ENCODE measurements at regions not wholly inside any gene's neighbourhood (a gene's known extent, or its start where the extent isn't known, plus 50 kb on each side); places are given as distances from the start of the nearest gene placed in this dataset.

GRCh38 chr10:56091872-56092271, 269.2 kb downstream of the ZWINT start:
- TF ChIP-seq, protein P1, sequence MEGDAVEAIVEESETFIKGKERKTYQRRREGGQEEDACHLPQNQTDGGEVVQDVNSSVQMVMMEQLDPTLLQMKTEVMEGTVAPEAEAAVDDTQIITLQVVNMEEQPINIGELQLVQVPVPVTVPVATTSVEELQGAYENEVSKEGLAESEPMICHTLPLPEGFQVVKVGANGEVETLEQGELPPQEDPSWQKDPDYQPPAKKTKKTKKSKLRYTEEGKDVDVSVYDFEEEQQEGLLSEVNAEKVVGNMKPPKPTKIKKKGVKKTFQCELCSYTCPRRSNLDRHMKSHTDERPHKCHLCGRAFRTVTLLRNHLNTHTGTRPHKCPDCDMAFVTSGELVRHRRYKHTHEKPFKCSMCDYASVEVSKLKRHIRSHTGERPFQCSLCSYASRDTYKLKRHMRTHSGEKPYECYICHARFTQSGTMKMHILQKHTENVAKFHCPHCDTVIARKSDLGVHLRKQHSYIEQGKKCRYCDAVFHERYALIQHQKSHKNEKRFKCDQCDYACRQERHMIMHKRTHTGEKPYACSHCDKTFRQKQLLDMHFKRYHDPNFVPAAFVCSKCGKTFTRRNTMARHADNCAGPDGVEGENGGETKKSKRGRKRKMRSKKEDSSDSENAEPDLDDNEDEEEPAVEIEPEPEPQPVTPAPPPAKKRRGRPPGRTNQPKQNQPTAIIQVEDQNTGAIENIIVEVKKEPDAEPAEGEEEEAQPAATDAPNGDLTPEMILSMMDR (IDR thresholded peaks at IDR 0.05; ENCODE audit: insufficient read depth, low read depth, low read length, missing control alignments): no peak
- no peak for DNase-seq (ENCODE audit: low read depth)

DNA sequence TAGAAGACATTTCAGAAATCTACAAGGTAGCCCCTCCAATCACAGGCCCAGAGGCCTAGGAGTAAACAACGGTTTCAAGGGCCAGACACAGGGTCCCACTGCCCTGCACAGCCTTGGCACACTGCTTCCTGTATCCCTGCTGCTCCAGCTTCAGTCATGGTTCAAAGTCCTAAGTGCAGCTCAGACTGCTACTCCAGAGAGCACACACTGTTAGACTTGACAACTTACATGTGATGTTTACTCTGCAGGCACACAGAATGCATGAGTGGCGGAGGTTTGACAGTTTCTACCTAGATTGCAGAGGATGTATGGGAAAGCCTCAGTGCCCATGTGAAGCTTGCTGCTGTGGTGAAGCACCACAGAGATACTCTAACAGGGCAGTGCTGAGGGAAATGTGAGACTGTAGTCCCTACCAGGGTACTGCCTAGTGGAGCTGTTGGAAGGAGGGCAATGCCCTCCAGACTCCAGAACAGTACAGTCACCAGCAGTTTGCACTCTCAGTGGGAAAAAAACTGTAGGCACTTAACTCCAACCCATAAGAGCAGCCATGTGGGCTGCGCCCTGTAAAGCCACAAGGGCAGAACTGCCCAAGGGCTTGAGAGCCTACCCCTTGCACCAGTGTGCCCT, 270.0 kb downstream of the ZWINT start:
- DNase-seq (ENCODE audit: low read depth): no peak
- TF ChIP-seq, protein P1 (IDR thresholded peaks at IDR 0.05; ENCODE audit: insufficient read depth, low read depth, low read length, missing control alignments): no peak
- no peak overlapping the region for H3K4me3 ChIP-seq (ENCODE audit: low read length)

More at GRCh38 chr10:56091872-56092271, 269.2 kb downstream of the ZWINT start:
- H3K4me3 ChIP-seq (ENCODE audit: low read length): no peak overlapping the region

DNA sequence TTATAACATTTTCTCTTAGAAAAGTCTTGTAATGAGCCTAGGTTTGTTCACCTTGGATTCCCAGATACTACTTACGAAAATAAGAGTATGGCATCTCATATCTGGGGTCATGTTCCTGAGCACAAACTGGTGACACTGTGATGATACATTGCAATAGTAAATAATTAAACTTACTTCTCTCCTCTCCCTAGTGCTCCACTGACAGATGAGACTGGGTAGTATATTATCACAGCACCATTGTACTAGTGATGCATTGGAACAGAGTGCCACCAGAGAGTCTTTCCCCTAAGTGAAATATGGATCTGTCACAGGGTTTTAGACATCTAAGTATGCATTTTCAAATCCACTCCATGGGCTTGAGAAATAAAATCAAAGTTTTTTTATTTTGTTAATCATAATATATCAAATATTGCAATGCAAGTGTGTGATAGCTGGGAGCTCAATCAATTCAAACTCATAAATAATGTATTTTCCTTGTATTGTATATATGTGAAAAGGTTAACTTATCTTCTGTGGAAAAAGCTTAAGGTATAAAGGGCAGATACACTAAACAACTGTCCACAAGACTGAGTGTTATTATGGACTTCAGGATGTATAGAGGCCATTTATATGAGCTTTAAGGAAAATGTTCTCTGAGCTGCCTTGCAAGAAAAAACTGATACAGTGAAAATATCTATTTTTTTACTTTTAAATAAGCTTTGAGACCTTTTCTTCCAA, 275.5 kb downstream of the ZWINT start:
- TF ChIP-seq, protein P1 (IDR thresholded peaks at IDR 0.05; ENCODE audit: insufficient read depth, low read depth, low read length, missing control alignments): no peak
- no peak for DNase-seq (ENCODE audit: low read depth)
- no peak overlapping the region for H3K4me3 ChIP-seq (ENCODE audit: low read length)

GRCh38 chr10:56082169-56082568, 278.9 kb downstream of the ZWINT start:
- no peak for DNase-seq (ENCODE audit: low read depth)
- no peak overlapping the region for H3K4me3 ChIP-seq (ENCODE audit: low read length)
- TF ChIP-seq, protein P1 (IDR thresholded peaks at IDR 0.05; ENCODE audit: insufficient read depth, low read depth, low read length, missing control alignments): no peak

DNA sequence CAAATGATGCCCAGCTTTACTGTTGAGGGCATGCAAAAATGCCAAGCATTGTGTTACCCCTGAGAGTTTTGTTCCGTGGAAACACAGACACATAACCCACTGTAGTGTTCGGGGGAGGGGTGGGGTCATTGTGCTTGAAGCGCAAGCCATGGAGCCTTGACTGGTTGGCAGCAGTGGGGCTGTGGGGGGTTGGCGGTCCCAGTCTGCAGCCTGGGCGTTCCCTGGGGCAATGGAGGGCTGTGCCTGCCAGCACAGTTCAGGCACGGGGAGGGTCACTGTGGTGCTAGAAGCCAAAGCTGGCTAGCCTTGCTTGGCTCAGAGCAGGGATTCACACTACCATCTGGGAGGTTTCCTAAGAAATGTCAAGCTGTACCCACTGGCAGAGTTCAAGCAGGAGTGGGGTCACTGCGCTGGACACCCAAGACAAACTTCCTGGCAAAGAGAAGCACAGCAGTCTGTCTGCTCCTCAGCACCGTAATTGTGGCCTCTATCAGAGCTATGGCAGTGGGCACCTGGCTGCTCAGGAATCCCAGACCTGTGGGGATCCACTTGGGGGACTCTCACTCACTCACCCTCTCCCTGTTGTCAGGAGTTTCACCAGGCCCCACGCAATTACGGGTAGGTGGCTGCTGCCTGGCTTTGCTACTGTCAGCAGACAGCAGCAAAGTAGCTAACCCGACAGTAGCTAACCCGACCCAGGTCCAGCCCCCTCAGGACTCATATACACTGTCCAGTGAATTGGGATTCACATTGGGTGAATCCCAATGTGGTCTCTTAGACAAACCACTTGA, 292.4 kb downstream of the ZWINT start:
- TF ChIP-seq, protein P1 (IDR thresholded peaks at IDR 0.05; ENCODE audit: insufficient read depth, low read depth, low read length, missing control alignments): no peak
- DNase-seq (ENCODE audit: low read depth): no peak
- H3K4me3 ChIP-seq (ENCODE audit: low read length): no peak overlapping the region

GRCh38 chr10:56068040-56068439, 293.0 kb downstream of the ZWINT start:
- no peak for DNase-seq (ENCODE audit: low read depth)
- H3K4me3 ChIP-seq (ENCODE audit: low read length): no peak overlapping the region
- TF ChIP-seq, protein P1 (IDR thresholded peaks at IDR 0.05; ENCODE audit: insufficient read depth, low read depth, low read length, missing control alignments): no peak

Measured in epithelial cell of esophagus (primary cell).